ENCODE measurements at regions not wholly inside any gene's neighbourhood (a gene's known extent, or its start where the extent isn't known, plus 50 kb on each side); places are given as distances from the start of the nearest gene placed in this dataset.

- TF ChIP-seq EZH2 (optimal IDR thresholded peaks at IDR 0.05; ENCODE audit: low read depth, low read length) (no peak), CTCF (IDR thresholded peaks at IDR 0.05; ENCODE audit: low read length) (no peak), EZH2phosphoT487 (IDR thresholded peaks at IDR 0.05; ENCODE audit: low read length) (no peak)
Observed at GRCh38 chr1:238985312-238985711, 401.1 kb upstream of the CHRM3 start.

Measured in MM.1S (cell line).